AML-193 (cell line): ENCODE measurements at regions not wholly inside any gene's neighbourhood (a gene's known extent, or its start where the extent isn't known, plus 50 kb on each side); places are given as distances from the start of the nearest gene placed in this dataset.

Experiments
- DNase-seq, 2 experiments: peaks; one replicate each; lab custom pipeline; 2025; lab: John Stamatoyannopoulos, UW

DNA sequence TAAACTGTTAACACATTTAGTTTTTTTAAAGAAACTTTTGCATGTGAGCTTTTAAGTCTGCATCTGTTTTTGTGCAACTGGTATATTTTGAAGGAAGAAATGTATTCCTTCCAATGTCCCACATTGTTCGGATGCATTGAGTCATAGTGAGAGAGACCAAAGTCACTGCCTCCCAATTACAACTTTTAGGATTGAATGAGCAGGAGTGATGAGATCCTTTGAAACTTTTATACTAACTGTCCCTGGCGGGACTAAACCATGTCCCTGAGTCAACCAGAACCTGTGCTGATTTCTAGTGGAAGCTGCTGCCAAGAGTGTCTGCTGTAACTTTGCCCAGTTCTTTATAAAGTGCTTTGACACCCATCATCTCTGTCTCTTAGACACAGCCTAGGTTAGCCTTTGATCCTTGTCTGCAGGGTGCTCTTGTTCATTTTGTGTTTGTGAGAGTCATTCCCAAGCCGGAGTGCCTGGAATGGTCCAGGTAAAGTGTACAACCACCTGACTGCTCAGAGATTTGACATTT is 122.7 kb downstream of the ZNF518B start:
- DNase-seq: no peak

GRCh38 chr4:10333942-10334341 is 123.3 kb downstream of the ZNF518B start:
- no peak for DNase-seq

DNA sequence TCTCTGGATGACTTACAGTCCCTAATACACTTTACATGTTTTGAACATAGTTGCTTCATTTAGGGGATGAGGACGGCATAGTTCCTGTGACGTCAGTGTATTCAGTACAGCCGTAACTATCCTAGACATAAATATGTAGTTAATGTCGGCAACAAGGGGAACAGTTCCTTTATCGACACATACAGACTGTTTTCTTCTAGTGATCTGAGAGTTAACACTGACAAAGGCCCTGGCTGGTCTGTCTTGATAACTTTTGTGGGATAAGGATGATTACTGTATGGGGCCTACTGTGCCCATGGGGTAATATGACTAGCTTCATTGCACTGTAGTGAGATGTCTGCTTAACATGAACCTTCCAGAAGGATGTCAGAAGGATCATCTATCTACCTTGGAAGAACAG is 131.2 kb downstream of the ZNF518B start:
- DNase-seq: no peak

DNA sequence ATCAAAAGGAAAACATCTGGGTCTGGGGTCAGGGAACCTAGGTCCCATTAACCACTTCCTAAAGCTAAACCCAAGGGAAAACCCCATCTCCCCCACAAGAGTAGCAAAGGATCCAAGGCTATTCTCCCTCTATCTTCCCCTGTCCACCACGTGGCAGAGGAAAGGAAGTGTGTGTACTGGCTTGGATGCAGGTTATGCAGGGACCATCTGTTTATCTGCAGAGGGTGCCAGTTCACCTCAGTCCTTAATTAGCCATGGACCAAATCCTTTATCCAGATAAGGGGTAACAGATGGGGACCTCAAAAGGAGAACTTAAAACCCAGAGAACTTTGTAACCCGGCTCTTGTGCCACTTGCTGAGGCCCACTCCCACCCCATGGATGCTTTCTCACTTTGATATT is 135.3 kb downstream of the ZNF518B start:
- DNase-seq: no peak

- DNase-seq: no peak
Observed at GRCh38 chr4:10320130-10320529, 137.1 kb downstream of the ZNF518B start.

- DNase-seq: no peak
Observed at GRCh38 chr4:10317345-10317744, 139.9 kb downstream of the ZNF518B start.

DNA sequence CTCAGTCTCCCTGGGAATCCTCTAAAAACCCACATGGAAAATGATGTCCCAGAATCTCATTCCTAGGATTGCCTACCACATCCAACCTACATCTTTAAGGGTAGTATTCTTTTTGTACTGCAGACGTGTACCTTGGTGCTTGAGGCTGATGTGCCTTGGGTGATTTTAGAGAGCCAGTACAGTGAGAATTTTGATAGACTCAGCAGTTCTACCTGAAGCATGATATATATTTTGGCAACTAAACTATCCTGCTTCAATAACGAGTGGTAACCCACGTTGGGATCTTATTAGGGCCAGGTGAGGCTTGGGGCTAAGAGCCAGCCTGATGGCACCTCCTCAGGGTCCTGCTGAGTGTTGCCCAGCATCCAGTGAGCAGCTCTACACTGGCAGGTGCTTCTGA is 140.4 kb downstream of the ZNF518B start:
- DNase-seq: no peak

DNA sequence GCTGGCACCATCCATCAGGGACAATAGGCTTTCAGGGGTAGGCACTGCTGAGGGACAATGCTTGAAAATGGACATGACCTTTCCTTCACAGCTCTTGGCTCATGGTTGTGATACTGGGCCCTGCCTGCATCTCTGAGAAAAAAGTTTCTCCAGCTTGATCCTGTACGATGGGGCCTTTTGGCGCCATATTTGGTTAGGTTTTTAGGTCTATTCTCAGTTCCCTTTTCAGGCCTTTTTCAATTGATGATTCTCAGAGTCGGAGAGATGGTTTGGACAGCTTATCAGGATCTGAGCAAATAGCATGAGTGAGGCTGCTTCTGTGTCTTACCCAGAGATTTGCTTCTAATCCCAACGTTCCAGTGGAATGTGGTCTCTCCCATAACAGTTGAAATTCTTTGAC is 141.6 kb downstream of the ZNF518B start:
- no peak for DNase-seq

- DNase-seq: no peak
Observed at GRCh38 chr4:10312568-10312967, 144.7 kb downstream of the ZNF518B start.

- DNase-seq: no peak
Observed at GRCh38 chr4:10311939-10312338, 145.3 kb downstream of the ZNF518B start.

- DNase-seq: no peak
Observed at GRCh38 chr4:10305816-10306215, 151.4 kb downstream of the ZNF518B start.

- no peak for DNase-seq
Observed at GRCh38 chr4:10303291-10303690, 153.9 kb downstream of the ZNF518B start.

DNA sequence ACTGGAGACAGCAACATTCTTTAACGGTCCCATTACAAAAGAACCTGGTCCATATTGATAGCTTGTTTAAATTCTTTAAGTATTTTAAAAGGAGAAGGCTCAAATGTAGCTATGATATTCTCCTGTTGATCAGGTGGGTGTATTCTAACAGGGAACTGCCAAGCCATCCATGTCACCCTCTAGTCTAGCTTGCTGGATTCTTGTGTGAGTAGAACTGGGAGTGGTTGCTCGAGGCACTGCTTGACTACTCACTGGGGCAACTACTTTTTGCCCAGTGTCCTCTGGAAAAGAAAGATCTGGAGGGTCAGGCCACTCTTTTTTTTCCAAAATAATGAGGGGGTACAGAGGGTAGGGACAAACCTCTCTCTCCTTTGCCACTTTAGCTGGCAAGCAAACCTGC is 155.1 kb downstream of the ZNF518B start:
- DNase-seq: no peak

- DNase-seq: no peak
Observed at GRCh38 chr4:10299601-10300000, 157.6 kb downstream of the ZNF518B start.

DNA sequence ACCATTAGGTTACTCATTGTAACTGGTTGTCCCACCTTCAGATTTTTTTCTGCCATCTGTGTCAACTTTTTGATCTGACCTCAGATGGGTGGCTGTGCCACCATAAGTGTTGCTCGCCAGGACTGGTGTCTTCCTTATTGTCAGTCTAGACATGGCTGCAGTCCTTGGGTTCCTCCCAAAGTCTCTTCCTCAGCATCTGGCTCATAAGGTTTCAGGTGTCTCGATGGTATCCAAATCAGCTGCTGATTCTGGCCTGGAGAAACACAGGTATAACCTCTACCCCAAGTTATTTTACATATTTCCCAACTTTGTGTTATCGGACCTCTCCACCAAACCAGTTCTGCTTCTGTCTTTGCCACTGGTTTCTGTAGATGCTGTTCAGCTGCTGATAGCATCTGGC is 158.5 kb downstream of the ZNF518B start:
- no peak for DNase-seq

DNA sequence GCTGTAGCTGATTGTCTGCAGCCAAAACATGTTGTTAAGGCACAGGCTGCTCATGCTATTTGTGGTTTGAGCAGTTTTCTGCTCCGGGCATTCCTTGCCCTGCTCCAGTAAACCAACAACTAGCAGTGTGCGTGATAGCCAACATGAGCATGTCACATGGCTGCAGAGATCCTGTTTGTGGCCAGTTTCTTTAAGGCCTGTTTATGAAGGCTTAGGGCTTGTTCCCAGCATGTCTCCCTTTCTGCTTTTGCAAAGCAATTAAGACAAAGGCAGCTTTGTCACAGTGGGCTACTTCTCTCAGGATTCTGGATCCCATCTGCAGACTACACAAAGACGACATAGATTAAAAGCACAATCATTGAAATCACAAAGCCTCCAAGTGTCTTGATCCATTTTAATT is 160.5 kb downstream of the ZNF518B start:
- DNase-seq: no peak

- DNase-seq: no peak
Observed at GRCh38 chr4:10295301-10295700, 161.9 kb downstream of the ZNF518B start.

DNA sequence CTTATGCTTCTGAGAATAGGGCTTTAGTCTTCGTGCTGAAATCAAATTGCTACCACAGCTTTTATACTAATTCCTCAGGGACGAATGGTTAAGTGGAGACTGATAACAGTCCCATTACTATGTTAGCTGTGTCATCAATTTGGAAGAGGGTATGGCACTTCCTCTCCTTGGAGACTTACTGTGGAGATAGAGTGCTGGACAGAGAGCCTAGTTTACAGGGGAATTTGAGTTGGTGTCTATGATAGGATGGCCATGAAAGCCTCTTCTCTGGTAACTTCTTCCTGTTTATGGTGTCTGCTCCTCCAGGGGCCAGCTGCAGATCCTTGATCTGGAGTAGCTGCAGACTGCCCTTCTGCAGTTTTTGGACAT is 167.7 kb downstream of the ZNF518B start:
- no peak for DNase-seq

- no peak for DNase-seq
Observed at GRCh38 chr4:10288830-10289537, 168.2 kb downstream of the ZNF518B start.

DNA sequence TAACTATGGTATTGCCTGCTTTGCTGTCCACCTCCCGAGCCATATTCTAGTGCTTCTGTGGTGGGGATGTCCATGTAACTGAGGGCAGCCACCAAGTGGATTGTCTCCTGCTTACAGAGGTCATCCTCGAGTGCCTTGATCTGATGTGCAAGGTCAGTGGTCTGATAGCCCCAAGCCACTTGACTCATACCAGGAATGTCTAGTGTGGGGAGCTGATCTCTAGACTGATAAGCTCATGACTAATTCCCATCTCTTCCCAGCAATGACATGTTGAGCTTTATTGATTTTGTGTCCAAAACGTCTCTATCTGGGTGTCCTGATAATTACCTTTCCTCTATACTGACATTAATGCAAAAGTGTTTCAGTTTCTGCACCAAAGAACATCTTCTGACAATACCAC is 168.4 kb upstream of the WDR1 start:
- DNase-seq: no peak

GRCh38 chr4:10283761-10284160 is 167.2 kb upstream of the WDR1 start:
- no peak for DNase-seq

GRCh38 chr4:10281996-10282395 is 165.4 kb upstream of the WDR1 start:
- DNase-seq: no peak

DNA sequence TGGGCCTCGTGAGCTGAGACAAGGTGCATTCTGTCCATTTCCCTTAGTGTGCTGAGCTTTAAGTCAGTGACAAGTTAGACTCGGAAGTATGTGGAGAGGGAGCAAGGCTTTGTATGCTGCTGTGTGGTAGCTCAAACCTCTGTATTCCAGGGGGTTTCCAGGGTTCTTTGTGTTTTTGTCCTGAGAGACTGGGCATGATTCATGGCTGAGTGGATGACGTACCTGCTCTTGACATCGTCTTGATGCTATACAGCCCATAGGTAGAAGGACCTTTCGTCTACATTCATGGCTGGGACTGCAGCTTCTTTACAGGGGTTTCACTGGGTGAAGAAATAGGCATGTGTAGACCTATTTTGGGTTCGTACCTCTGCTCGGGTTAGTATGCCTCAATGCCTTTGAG is 162.7 kb upstream of the WDR1 start:
- DNase-seq: no peak

DNA sequence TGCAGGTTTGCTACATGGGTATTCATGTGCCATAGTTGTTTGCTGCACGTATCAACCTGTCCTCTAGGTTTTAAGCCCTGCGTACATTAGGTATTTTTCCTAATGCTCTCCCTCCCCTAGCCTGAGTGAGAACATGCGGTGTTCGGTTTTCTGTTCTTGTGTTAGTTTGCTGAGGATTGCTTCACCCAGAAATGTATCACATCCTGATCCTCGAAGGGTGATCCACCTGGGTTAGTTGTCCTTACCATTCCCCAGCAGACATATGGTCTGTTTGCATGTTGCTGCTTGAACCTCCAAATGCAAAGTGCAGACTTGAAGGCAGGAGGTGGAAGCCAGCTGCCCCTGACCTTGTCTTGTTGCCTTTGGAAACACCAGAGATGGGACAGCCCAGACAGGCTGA is 161.5 kb upstream of the WDR1 start:
- no peak for DNase-seq
